Psoas muscle (tissue), 7 donors: ENCODE measurements at regions not wholly inside any gene's neighbourhood (a gene's known extent, or its start where the extent isn't known, plus 50 kb on each side); places are given as distances from the start of the nearest gene placed in this dataset.
"Not testable (repeated sequence)": the region's sequence is repeated elsewhere in the genome, so short reads cannot be mapped to it uniquely, and the experiment has no call there.

Experiments
- ATAC-seq, 4 donors: fragments of 200-7000 bp; cut with Tn5 transposase; one replicate each; pipeline ENCODE4 v1.9.1; 2020; ENCODE audit warnings: moderate library complexity in 3 of 4, mild to moderate bottlenecking in 2 of 4
- DNase-seq, 2 donors: peaks; one replicate each; pipeline ENCODE4 v3.0.0-alpha.2; 2020
- H3K27ac ChIP-seq: fragments of 200-600 bp; one replicate; pipeline ENCODE4 v1.8.0; 2022
- H3K27me3 ChIP-seq, 3 donors: fragments of 200-600 bp in 1 of 3; one replicate each; pipeline versions ENCODE4 v1.6.1 to v1.8.0; 2013 to 2022; ENCODE audit warnings: low read length in 2 of 3, mild to moderate bottlenecking in 2 of 3, moderate library complexity in 1 of 3; ENCODE audit not compliant: insufficient read depth in 3 of 3
- H3K36me3 ChIP-seq, 2 donors: fragments of 200-600 bp in 1 of 2; one replicate each; pipeline versions ENCODE4 v1.6.1 to v1.8.0; 2013 to 2022; ENCODE audit warnings: low read depth in 1 of 2, mild to moderate bottlenecking in 1 of 2, moderate library complexity in 1 of 2; ENCODE audit not compliant: insufficient read depth in 1 of 2
- H3K4me1 ChIP-seq: fragments of 200-600 bp; one replicate; pipeline ENCODE4 v1.8.0; 2022
- H3K4me3 ChIP-seq: fragments of 200-600 bp; one replicate; pipeline ENCODE4 v1.8.0; 2022; ENCODE audit warnings: mild to moderate bottlenecking
- H3K9me3 ChIP-seq: fragments of 200-600 bp; one replicate; pipeline ENCODE4 v1.8.0; 2022
- CTCF ChIP-seq: fragments of 200-600 bp; IDR thresholded peaks from one replicate; pipeline ENCODE4 v1.8.0; 2022; ENCODE audit warnings: antibody characterized with exemption
- WGBS, 3 donors: extraction: QIAGEN DNeasy Blood & Tissue Kit; methylation state at CpG; one replicate each; pipeline versions ENCODE4 v1.1.6 to v1.1.7; 2013; 5-methylcytosine and 5-hydroxymethylcytosine counted together
- intact Hi-C, 2 donors: fragments of 100-400 bp; cut with DNase I; formaldehyde crosslinking; loops; one replicate each; pipeline versions ENCODE4 v1.11.0 to v1.14.2; 2022
- donor health status: healthy with polysubstance abuse.
- donor health status: DM: no; HTN: no; CAD: no; lungs with moderate emphysema.
- donor health status: Bipolar disorder and iron deficiency.
- donor health status: healthy.
- donor health status: DM: yes; HTN: yes; CAD: no.
- donor health status: DM: no; HTN: no; CAD: no.
- donor health status: DM: yes; HTN: yes; CAD: no.

- H3K9me3 ChIP-seq, ATAC-seq, H3K27me3 ChIP-seq, H3K4me1 ChIP-seq, H3K4me3 ChIP-seq, H3K36me3 ChIP-seq, intact Hi-C loops, H3K27ac ChIP-seq, DNase-seq: not testable (repeated sequence)
- WGBS, 3 donors, result 89 to 98% (median 92%) methylated on average over 2 of the region's 2 CpGs
Observed at GRCh38 chr14:34381304-34381703, 80.7 kb downstream of the SPTSSA start.

- DNase-seq (no peak), ATAC-seq (no peak)
- Histone ChIP-seq H3K4me1 (no peaks in the 10 kb centered on the region), H3K27me3 (no peaks in the 10 kb centered on the region), H3K9me3 (no peaks in the 10 kb centered on the region), H3K4me3 (no peak overlapping the region), H3K36me3 (no peaks in the 10 kb centered on the region), H3K27ac (no peak overlapping the region)
- 48 to 67% (median 59%) methylated on average over 4 of the region's 4 CpGs for WGBS, 3 donors
- no peak for TF ChIP-seq CTCF
- intact Hi-C loops, result no loop called here
Observed at GRCh38 chr14:34380471-34380845, 81.6 kb downstream of the SPTSSA start.

- Histone ChIP-seq H3K4me3 (no peak overlapping the region), H3K27me3 (no peaks in the 10 kb centered on the region), H3K27ac (no peak overlapping the region), H3K4me1 (no peaks in the 10 kb centered on the region), H3K9me3 (no peaks in the 10 kb centered on the region), H3K36me3 (no peaks in the 10 kb centered on the region)
- no peak for TF ChIP-seq CTCF
- peak in 2 of 4 donors; percentile 13 to 19 for ATAC-seq
- intact Hi-C loops, result no loop called here
- WGBS, 3 donors, result 43 to 64% (median 55%) methylated on average over 4 of the region's 4 CpGs
- DNase-seq, result no peak
Observed at GRCh38 chr14:34379816-34380470, 82.1 kb downstream of the SPTSSA start.

- DNase-seq (no peak), ATAC-seq (no peak)
- intact Hi-C loops, result no loop called here
- no peak overlapping the region for H3K4me3 ChIP-seq
- no peaks in the 10 kb centered on the region for H3K36me3 ChIP-seq
- H3K4me1 ChIP-seq, result no peaks in the 10 kb centered on the region
- peaks cover 0 to 4% (median 0%) of the 10 kb centered on the region in 3 donors for H3K27me3 ChIP-seq
- WGBS, 3 donors, result 93 to 96% (median 96%) methylated on average over 3 of the region's 3 CpGs
- TF ChIP-seq CTCF, result no peak
- no peaks in the 10 kb centered on the region for H3K9me3 ChIP-seq
- H3K27ac ChIP-seq, result no peak overlapping the region
Observed at GRCh38 chr14:34376649-34377267, 85.3 kb downstream of the SPTSSA start.

- no peaks in the 10 kb centered on the region for H3K36me3 ChIP-seq
- H3K27ac ChIP-seq, result no peak overlapping the region
- no peaks in the 10 kb centered on the region for H3K9me3 ChIP-seq
- peaks cover 0 to 4% (median 0%) of the 10 kb centered on the region in 3 donors for H3K27me3 ChIP-seq
- no peak overlapping the region for H3K4me3 ChIP-seq
- no peak for TF ChIP-seq CTCF
- ATAC-seq, result no peak
- WGBS, 3 donors, result 74 to 80% (median 75%) methylated on average over 3 of the region's 3 CpGs
- intact Hi-C loops, result no loop called here
- no peaks in the 10 kb centered on the region for H3K4me1 ChIP-seq
- no peak for DNase-seq
Observed at GRCh38 chr14:34374998-34375740, 86.9 kb downstream of the SPTSSA start.
